ENCODE measurements at regions not wholly inside any gene's neighbourhood (a gene's known extent, or its start where the extent isn't known, plus 50 kb on each side); places are given as distances from the start of the nearest gene placed in this dataset.
A peak's percentile ranks its signal among the peaks of the same experiment; 100 is the strongest.

GRCh38 chr17:72511242-72511641, 390.4 kb downstream of the SOX9 start:
- no peak for DNase-seq

- DNase-seq: no peak
Observed at GRCh38 chr17:72511874-72512273, 391.1 kb downstream of the SOX9 start.

GRCh38 chr17:72512649-72513556, 392.1 kb downstream of the SOX9 start:
- no peak for DNase-seq

GRCh38 chr17:72514321-72514861, 393.6 kb downstream of the SOX9 start:
- no peak for DNase-seq

DNA sequence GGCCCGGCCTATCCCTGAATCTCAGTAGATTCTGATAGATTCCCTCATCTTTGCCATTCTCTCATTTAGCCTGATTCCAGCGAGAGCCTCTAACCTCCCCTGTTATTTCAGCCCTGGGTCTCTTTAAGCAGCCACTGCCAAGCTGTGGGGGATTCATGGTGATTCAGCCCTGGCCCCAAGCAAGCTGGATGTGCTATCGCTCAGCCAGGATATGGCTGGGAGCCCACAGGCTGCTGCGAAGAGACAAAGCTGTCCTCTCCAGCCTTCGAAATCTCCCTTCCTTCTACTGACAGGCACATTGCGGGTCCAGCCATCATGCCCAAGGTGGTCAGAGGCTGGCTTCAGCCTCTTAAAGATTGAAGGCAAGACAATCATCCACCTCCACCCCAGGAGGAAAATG, 394.1 kb downstream of the SOX9 start:
- DNase-seq: peak; percentile 69 to 85

GRCh38 chr17:72515291-72516065, 394.7 kb downstream of the SOX9 start:
- DNase-seq: peak; percentile 71 to 75

- no peak for DNase-seq
Observed at GRCh38 chr17:72516772-72517399, 396.1 kb downstream of the SOX9 start.

GRCh38 chr17:72517413-72518158, 396.8 kb downstream of the SOX9 start:
- DNase-seq: peak in 1 of 2 experiments; percentile 19

DNA sequence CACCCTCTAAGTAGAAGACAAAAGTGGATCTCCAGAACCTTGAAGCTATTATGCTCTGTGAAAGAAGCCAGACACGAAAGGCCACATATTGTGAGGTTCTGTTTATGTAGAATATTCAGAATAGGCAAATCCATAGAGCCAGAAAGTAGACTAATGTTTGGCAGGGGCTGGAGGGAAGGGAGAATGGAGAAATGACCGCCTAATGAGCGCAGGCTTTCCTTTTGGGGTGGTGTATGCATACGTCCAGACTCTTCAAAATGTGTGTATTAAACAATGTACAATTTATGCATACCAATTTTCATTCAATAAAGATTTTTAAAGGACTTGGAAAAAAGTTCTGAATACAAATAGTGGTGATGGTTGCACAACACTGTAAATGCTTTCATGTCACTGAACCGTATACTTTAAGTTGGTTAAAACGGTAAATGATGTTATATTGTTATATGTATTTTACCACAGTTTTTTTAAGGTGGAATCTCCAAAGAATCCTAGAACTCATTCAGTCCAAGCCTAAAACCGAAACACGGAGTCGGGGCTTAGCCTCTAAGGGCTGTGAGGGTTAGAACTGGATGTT, 397.4 kb downstream of the SOX9 start:
- no peak for DNase-seq

- DNase-seq: no peak
Observed at GRCh38 chr17:72518753-72519597, 398.2 kb downstream of the SOX9 start.

DNA sequence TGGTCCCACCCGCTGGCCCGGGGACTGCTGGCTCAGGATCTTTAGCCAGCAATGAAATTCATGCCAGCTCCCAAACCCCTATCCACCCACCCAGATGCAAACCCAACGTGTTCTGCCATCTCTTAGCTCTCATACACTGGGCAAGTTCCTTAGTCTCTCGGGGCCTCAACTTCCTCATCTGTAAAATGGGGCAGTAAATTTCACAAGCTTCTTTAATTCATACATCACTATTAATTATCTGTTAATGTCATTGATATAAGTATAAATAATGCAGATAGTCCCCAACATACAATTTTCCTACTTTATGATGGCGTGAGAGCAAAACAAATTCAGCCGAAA, 398.7 kb downstream of the SOX9 start:
- DNase-seq: no peak

DNA sequence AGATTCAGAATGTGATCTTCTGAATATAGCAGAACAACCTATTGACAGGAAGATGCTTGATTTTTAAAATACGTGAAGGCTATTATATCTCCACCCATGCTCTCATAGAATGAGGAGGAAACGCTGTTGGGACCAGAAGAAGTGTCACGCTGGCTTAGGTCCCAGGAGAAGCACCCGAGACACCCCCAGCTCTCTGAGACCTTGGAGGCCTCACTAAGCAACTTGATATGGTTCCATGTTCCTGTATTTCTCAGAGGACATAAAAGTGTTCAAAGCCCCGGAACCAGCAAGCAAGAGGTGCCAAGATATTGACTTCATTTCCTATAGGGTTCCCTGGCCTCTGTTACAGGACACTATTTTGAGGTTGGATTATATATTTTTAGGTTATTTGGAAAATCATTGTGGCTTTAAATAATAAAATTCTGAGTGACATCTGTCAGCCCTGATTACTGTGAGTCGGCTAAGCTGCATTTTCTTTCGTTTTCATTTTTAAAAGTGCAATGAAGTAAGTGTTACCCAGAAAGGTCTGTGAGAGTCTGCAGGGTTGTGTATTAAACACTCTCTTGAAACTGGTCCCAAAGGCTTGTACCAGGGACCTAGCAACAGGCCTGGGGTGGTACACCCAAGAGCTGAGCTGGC, 400.0 kb downstream of the SOX9 start:
- no peak for DNase-seq

DNA sequence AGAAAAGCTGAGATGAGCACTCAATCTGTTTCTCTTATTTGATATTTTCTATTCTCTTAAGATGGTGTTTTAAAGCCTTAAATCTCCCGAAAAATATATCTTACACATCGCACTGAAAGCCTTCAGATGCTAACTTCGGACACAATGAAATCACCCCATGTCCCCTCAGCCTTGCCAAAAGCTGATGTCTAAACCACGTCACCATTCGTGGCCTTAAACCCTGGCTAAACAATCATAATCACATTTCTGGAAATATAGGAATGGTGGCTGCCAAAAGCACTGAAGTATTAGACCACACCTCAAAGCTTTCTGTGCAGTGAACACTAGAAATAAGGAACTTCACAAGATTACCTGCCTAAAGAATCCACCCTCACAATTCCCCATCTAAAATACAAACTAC, 402.7 kb downstream of the SOX9 start:
- DNase-seq: no peak

DNA sequence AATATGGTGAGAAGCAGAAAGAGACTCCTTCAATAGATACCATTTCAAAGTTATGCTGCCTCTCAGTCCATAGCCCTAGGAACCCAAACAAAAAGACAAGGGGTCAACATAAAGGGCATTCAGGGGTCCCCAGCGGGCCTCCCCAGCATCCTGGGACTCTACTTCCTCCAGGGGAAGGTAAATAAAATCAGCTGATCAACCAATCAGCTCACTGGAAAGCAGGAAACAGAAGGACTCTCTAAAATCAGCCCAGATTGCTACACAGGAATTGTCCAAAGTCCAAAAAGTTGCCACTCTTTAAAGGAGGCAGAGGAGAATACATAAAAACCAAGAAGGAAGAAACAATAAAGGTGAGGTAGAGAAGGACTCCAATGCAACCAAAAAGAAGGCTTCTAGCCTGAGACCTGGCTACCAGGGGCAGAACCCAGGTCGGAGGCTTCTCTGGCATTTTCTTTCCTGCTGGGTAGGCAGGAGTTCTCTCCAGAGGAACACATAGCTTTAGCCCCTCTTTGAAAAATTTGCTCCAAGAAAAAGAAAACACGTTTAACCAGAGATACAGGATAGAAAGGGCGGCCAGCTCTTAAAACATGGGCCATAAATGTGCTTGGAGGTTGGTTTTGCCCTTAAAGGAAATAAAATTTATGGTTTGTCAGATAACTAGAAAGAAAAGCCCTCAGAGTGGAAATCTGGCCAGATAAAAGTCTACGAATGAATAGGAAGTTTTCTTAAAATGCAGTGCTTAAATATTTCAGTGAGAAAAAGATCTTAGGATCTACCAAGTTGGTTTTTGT, 404.6 kb downstream of the SOX9 start:
- DNase-seq: no peak

DNA sequence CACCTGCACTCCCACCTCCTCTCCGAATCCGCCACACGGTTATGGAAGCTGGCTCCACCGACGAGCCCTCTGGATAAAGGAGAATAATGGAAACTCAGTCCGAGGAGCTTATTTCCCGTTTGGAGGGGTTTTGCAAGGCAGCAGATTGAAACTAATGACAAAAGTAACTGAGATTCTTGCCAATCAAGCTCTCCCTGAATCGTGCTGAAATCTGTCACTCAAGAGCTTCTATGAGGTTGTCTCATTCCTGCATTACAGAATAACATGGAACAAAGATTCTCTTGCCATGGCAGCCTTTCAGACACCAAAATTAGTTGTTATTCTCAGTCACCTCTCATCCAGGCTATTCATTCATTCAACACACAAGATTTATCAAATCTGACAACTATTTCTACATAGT, 405.9 kb downstream of the SOX9 start:
- no peak for DNase-seq

- DNase-seq: no peak
Observed at GRCh38 chr17:72527789-72528188, 407.0 kb downstream of the SOX9 start.

DNA sequence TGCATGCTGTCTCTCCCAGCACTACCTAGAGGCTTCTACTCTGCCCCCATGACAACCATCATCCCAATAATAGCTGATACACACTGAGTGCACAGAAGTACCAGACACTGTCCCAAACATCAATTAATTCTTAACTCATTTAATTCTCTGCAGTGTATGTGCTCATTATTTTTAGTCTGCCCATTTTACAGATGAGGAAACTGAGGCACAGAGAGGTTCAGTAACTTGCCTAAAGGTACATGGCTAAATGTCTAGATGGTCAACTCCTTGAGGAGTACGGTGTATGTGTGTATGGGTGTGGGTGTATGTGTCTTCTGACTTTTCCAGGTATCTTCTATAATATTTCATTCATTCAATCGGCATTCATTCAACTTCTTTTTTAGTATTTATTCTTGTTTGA, 407.9 kb downstream of the SOX9 start:
- DNase-seq: no peak

DNA sequence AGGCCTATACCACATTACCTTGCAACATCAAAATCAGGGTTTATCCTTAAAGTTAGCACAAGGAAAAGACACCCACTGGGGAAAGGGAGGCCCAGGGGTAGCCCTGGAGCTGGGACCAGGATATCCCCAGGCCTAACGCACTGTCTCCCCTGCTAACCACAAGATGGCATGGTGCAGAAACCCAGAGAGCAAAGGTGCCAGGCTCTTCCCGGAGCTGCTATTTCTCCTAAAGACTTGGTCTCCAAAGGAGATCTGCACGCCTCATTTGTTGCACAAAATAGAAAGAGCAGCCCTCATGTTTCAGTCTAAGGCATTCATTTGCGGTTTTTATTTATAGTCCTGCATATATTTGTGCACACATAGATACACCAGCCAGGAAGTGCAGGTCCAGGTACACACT, 408.6 kb downstream of the SOX9 start:
- peak in 1 of 2 experiments; percentile 48 for DNase-seq

DNA sequence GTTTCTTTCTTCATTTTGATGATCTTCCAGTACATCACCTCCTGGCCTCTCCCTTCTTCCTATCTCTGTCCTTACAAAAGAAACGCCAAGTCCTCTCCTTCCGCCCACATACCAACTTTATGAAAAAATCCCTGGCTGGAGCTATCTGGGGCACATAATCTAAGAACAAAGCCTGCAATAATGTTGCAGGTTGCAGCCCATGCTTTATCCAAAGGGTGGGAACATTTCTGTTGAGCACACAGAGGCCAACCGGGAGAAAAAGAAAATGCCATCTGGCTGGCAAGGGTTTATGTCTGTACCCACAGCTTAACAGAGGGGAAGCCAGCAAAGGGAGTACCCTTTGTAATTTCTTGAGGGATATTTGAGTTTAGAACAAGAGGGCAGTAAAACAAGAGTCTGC, 409.6 kb downstream of the SOX9 start:
- DNase-seq: no peak

- no peak for DNase-seq
Observed at GRCh38 chr17:72531729-72532128, 410.9 kb downstream of the SOX9 start.

Measured in NCI-H446 (cell line).